Neuronal stem cell (in vitro differentiated cells): ENCODE measurements at regions not wholly inside any gene's neighbourhood (a gene's known extent, or its start where the extent isn't known, plus 50 kb on each side); places are given as distances from the start of the nearest gene placed in this dataset.

ENCODE experiments used
- DNase-seq: peaks from one replicate; pipeline ENCODE4 v3.0.0-alpha.2; 2013; ENCODE audit warnings: low spot score
- H2AFZ ChIP-seq: one replicate; pipeline ENCODE4 v1.6.1; 2013; ENCODE audit warnings: mild to moderate bottlenecking, low read length, inconsistent platforms
- H2AK5ac ChIP-seq: 2 replicates; pipeline ENCODE4 v1.6.1; 2013; ENCODE audit warnings: low read depth, mild to moderate bottlenecking, inconsistent platforms, low read length, moderate library complexity, mixed read lengths
- H2BK120ac ChIP-seq: 2 replicates; pipeline ENCODE4 v1.6.1; 2013; ENCODE audit warnings: low read depth, mild to moderate bottlenecking, inconsistent platforms, low read length, moderate library complexity, mixed read lengths
- H2BK12ac ChIP-seq: one replicate; pipeline ENCODE4 v1.6.1; 2013; ENCODE audit warnings: low read length, inconsistent platforms
- H2BK15ac ChIP-seq: 2 replicates; pipeline ENCODE4 v1.6.1; 2013; ENCODE audit warnings: mild to moderate bottlenecking, low read length, inconsistent platforms, mixed read lengths
- H2BK5ac ChIP-seq: one replicate; pipeline ENCODE4 v1.6.1; 2013; ENCODE audit warnings: inconsistent platforms, mild to moderate bottlenecking, low read length, moderate library complexity
- H3K14ac ChIP-seq: one replicate; pipeline ENCODE4 v1.6.1; 2013; ENCODE audit warnings: low read length, inconsistent platforms
- H3K18ac ChIP-seq: 2 replicates; pipeline ENCODE4 v1.6.1; 2013; ENCODE audit warnings: low read length, inconsistent platforms
- H3K23ac ChIP-seq: 2 replicates; pipeline ENCODE4 v1.6.1; 2013; ENCODE audit warnings: low read depth, mild to moderate bottlenecking, mixed read lengths, low read length, inconsistent platforms; ENCODE audit not compliant: poor library complexity
- H3K27ac ChIP-seq: replicated peaks from 3 replicates; pipeline ENCODE4 v1.5.1; 2013; ENCODE audit warnings: low read length, inconsistent platforms
- H3K27me3 ChIP-seq, 3 experiments: 2 replicates each; pipeline ENCODE4 v1.6.1; 2013; ENCODE audit warnings: low read length in 3 of 3, mild to moderate bottlenecking in 2 of 3, inconsistent platforms in 1 of 3, low read depth in 1 of 3, mixed read lengths in 1 of 3, moderate library complexity in 1 of 3; ENCODE audit not compliant: control insufficient read depth in 3 of 3, insufficient read depth in 3 of 3
- H3K36me3 ChIP-seq, 2 donors: replicated peaks in 1 of 2; 2 replicates each; pipeline ENCODE4 v1.6.1; 2013; ENCODE audit warnings: low read length in 2 of 2; ENCODE audit not compliant: control insufficient read depth in 2 of 2, insufficient read depth in 2 of 2
- H3K4ac ChIP-seq: 2 replicates; pipeline ENCODE4 v1.6.1; 2013; ENCODE audit warnings: inconsistent platforms, mild to moderate bottlenecking, low read length, moderate library complexity
- H3K4me1 ChIP-seq, 2 donors: 1 replicate in 1 of 2; 2 replicates in 1 of 2; pipeline ENCODE4 v1.6.1; 2013; ENCODE audit warnings: low read length in 2 of 2, low read depth in 1 of 2; ENCODE audit not compliant: control insufficient read depth in 2 of 2, insufficient read depth in 1 of 2
- H3K4me2 ChIP-seq: one replicate; pipeline ENCODE4 v1.6.1; 2013; ENCODE audit warnings: mild to moderate bottlenecking, low read length, inconsistent platforms; ENCODE audit not compliant: insufficient read depth, poor library complexity, severe bottlenecking
- H3K4me3 ChIP-seq, 2 donors: 2 replicates each; pipeline ENCODE4 v1.5.1; 2013; ENCODE audit warnings: low read length in 2 of 2, mild to moderate bottlenecking in 2 of 2, inconsistent platforms in 1 of 2, moderate library complexity in 1 of 2
- H3K79me1 ChIP-seq: one replicate; pipeline ENCODE4 v1.6.1; 2013; ENCODE audit warnings: low read depth, mild to moderate bottlenecking, inconsistent platforms, low read length, moderate library complexity
- H3K9ac ChIP-seq: one replicate; pipeline ENCODE4 v1.6.1; 2013; ENCODE audit warnings: mild to moderate bottlenecking, low read depth, low read length, inconsistent platforms; ENCODE audit not compliant: poor library complexity
- H3K9me3 ChIP-seq, 2 donors: replicated peaks in 1 of 2; 2 replicates each; pipeline versions ENCODE3 to v1.6.1; 2013; ENCODE audit warnings: low read length in 2 of 2, mild to moderate bottlenecking in 2 of 2, inconsistent platforms in 1 of 2, low read depth in 1 of 2, mixed read lengths in 1 of 2, moderate library complexity in 1 of 2; ENCODE audit not compliant: control insufficient read depth in 2 of 2, insufficient read depth in 1 of 2
- H4K8ac ChIP-seq: one replicate; pipeline ENCODE4 v1.6.1; 2013; ENCODE audit warnings: low read depth, mild to moderate bottlenecking, inconsistent platforms, low read length, moderate library complexity
- H4K91ac ChIP-seq: one replicate; pipeline ENCODE4 v1.6.1; 2013; ENCODE audit warnings: low read length, low read depth, mild to moderate bottlenecking, inconsistent platforms; ENCODE audit not compliant: poor library complexity
- WGBS, 2 donors: extraction: QIAGEN DNeasy Blood & Tissue Kit; methylation state at CpG; one replicate each; pipeline ENCODE4 v1.1.7; 2013; ENCODE audit warnings: missing lambda C conversion rate in 2 of 2, mixed read lengths in 1 of 2; ENCODE audit not compliant: insufficient read length in 2 of 2, insufficient replicate concordance in 1 of 2; ENCODE audit errors: extremely low coverage in 2 of 2; 5-methylcytosine and 5-hydroxymethylcytosine counted together

DNA sequence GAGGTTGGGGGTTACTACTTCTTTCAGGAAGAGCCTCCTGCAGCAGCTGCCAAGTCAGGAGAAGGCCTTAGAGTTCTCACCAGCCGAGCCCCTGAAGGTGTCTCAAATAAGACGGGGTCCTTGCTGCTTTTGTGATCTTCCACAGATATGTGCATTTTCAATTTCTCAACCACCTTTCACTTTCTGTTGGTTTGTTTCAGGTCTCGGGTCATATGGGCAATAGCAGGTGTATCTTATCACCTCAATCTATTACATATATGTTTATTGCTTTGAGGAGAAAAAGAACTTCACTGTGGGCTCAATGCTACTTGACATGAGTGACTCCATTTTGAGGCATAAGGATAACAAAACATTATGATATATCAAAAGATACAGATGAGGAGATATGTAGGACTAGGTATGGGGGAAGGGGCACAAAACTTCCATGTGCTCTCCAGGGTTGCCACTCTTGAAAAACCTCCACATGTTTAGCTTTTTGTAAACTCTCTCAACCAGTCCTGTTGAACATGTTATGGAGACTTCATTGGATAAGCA, 1171.4 kb upstream of the ADGRL2 start:
- H3K4me2 ChIP-seq = no peak overlapping the region
- H2BK12ac ChIP-seq = no peak overlapping the region
- H3K9me3 ChIP-seq = peaks cover 0 to 3% of the 10 kb centered on the region in 2 donors
- H3K79me1 ChIP-seq = no peaks in the 10 kb centered on the region
- no peak overlapping the region for H4K8ac ChIP-seq
- H3K14ac ChIP-seq = no peak overlapping the region
- no peak overlapping the region for H3K9ac ChIP-seq
- no peak overlapping the region for H2AK5ac ChIP-seq
- H2BK120ac ChIP-seq = no peak overlapping the region
- no peaks in the 10 kb centered on the region for H3K27me3 ChIP-seq
- no peak overlapping the region for H3K23ac ChIP-seq
- no peak overlapping the region for H3K18ac ChIP-seq
- no peak overlapping the region for H3K4ac ChIP-seq
- no peak overlapping the region for H2BK5ac ChIP-seq
- no peak overlapping the region for H2AFZ ChIP-seq
- no peak for DNase-seq
- no peak overlapping the region for H3K27ac ChIP-seq
- H2BK15ac ChIP-seq = no peak overlapping the region
- no peaks in the 10 kb centered on the region for H3K4me1 ChIP-seq
- WGBS, 2 donors = no CpG with 5 or more reads among the region's 3 CpGs
- no peak overlapping the region for H3K4me3 ChIP-seq
- H4K91ac ChIP-seq = no peak overlapping the region
- no peaks in the 10 kb centered on the region for H3K36me3 ChIP-seq

DNA sequence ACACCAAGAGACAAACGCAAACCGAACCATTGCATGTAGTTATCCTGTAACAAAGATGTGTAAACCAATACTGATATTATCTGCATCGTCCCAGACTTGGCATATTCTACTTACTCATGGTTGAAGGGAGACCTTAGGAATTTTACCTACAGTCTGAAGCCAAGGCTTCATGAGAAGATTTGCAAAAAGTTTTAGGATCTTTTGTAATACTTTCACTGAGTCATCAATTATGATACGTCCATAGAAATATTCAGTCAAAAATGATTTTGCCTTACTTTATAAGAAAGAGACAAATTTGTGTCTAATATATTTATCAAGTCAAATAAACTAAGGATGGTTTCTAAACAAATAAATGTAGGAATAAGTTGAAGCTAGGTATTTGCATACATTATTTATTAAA, 1176.1 kb upstream of the ADGRL2 start:
- Histone ChIP-seq H3K79me1 (no peaks in the 10 kb centered on the region), H3K36me3 (no peaks in the 10 kb centered on the region), H3K27ac (no peak overlapping the region), H3K9ac (no peak overlapping the region), H3K4ac (no peak overlapping the region), H2BK15ac (no peak overlapping the region), H2BK120ac (no peak overlapping the region), H4K8ac (no peak overlapping the region), H2AK5ac (no peak overlapping the region), H3K4me1 (no peaks in the 10 kb centered on the region), H3K9me3 (peaks cover 0 to 3% of the 10 kb centered on the region in 2 donors), H2BK12ac (no peak overlapping the region), H3K4me3 (no peak overlapping the region), H3K14ac (no peak overlapping the region), H3K23ac (no peak overlapping the region), H2BK5ac (no peak overlapping the region), H4K91ac (no peak overlapping the region), H3K4me2 (no peak overlapping the region), H2AFZ (no peak overlapping the region), H3K18ac (no peak overlapping the region), H3K27me3 (no peaks in the 10 kb centered on the region)
- no CpG with 5 or more reads among the region's 4 CpGs for WGBS, 2 donors
- no peak for DNase-seq

DNA sequence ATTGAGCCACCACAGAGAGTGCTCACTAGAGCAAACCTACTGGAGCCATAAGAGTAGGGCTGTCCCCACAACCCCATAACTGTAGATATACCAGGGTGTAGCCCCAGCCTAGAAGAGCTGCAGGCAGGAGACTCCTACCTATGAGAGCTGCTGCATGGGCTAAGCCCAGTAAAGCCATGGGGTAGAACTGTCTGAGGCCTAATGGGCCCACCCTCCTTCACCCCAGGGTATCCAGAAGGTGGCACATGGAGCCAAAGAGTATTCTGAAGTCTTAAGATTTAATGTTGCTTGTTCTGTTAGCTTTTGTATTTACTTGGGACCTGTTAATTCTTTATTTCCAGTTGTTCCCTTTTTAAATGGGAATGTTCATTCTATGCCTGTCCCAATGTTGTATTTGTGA, 1193.7 kb upstream of the ADGRL2 start:
- Histone ChIP-seq H3K36me3 (no peaks in the 10 kb centered on the region), H3K9me3 (no peaks in the 10 kb centered on the region), H3K9ac (no peak overlapping the region), H2BK12ac (no peak overlapping the region), H3K14ac (no peak overlapping the region), H2AFZ (no peak overlapping the region), H2BK120ac (no peak overlapping the region), H3K27me3 (no peaks in the 10 kb centered on the region), H4K91ac (no peak overlapping the region), H2AK5ac (no peak overlapping the region), H3K18ac (no peak overlapping the region), H2BK5ac (no peak overlapping the region), H3K4ac (no peak overlapping the region), H3K4me1 (no peaks in the 10 kb centered on the region), H2BK15ac (no peak overlapping the region), H4K8ac (no peak overlapping the region), H3K27ac (no peak overlapping the region), H3K79me1 (no peaks in the 10 kb centered on the region), H3K4me3 (no peak overlapping the region), H3K4me2 (no peak overlapping the region), H3K23ac (no peak overlapping the region)
- DNase-seq = no peak

DNA sequence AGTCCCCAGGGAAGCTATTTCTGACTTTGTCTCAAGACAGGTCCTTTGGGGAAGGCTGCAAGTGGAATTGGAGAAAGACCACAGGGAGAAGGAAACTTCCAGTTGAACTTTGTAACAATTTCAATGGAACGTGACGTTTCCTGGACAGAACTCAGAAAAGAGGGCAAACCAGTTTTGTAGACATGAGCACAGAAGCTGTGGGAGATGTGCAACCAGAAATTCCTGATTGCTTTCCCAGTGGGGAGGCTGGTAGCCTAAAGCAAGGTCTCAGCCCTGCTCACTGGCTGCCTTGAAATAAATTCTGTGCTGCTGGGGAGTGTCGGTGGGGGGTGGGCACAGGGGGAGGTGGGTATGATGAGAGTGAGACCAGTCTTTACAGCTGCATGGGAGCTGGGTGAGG, 1206.7 kb upstream of the ADGRL2 start:
- Histone ChIP-seq H3K27ac (no peak overlapping the region), H2AK5ac (no peak overlapping the region), H2BK15ac (no peak overlapping the region), H3K36me3 (no peaks in the 10 kb centered on the region), H3K4me2 (no peak overlapping the region), H2AFZ (no peak overlapping the region), H3K4me1 (no peaks in the 10 kb centered on the region), H2BK5ac (no peak overlapping the region), H3K27me3 (no peaks in the 10 kb centered on the region), H3K18ac (no peak overlapping the region), H3K79me1 (no peaks in the 10 kb centered on the region), H3K23ac (no peak overlapping the region), H4K8ac (no peak overlapping the region), H3K9ac (no peak overlapping the region), H3K14ac (no peak overlapping the region), H2BK12ac (no peak overlapping the region), H3K9me3 (peaks cover 3 to 18% of the 10 kb centered on the region in 2 donors), H3K4ac (no peak overlapping the region), H3K4me3 (no peak overlapping the region), H4K91ac (no peak overlapping the region), H2BK120ac (no peak overlapping the region)
- WGBS, 2 donors = no CpG with 5 or more reads among the region's 3 CpGs
- no peak for DNase-seq
